ENCODE measurements at regions not wholly inside any gene's neighbourhood (a gene's known extent, or its start where the extent isn't known, plus 50 kb on each side); places are given as distances from the start of the nearest gene placed in this dataset.
A peak's percentile ranks its signal among the peaks of the same experiment; 100 is the strongest.
"Not testable (repeated sequence)": the region's sequence is repeated elsewhere in the genome, so short reads cannot be mapped to it uniquely, and the experiment has no call there.

- DNase-seq (ENCODE audit: low read depth), result no peak
These were observed 287.2 kb upstream of the GADL1 start for GRCh38 chr3:31181661-31182060.

DNA sequence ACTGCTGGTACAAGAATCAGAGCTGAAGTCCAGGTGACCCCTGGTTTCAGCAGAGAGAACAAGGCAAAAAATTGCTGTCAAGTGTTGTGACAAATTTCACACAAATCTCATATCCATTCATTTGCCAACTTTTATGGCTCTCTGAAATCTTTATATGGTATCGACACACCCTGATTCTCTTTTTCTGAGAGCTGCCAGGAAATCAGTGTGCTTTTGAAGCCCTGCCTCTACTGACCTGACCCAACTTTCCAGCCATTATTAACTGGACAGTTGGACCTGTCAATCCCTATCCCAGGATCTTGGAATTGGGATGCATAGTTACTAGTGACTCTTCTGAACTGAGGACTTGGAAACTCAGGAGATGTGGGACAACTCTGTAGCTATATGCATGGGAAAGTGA lies 288.2 kb upstream of the GADL1 start:
- peak; percentile 25 for DNase-seq (ENCODE audit: low read depth)

DNA sequence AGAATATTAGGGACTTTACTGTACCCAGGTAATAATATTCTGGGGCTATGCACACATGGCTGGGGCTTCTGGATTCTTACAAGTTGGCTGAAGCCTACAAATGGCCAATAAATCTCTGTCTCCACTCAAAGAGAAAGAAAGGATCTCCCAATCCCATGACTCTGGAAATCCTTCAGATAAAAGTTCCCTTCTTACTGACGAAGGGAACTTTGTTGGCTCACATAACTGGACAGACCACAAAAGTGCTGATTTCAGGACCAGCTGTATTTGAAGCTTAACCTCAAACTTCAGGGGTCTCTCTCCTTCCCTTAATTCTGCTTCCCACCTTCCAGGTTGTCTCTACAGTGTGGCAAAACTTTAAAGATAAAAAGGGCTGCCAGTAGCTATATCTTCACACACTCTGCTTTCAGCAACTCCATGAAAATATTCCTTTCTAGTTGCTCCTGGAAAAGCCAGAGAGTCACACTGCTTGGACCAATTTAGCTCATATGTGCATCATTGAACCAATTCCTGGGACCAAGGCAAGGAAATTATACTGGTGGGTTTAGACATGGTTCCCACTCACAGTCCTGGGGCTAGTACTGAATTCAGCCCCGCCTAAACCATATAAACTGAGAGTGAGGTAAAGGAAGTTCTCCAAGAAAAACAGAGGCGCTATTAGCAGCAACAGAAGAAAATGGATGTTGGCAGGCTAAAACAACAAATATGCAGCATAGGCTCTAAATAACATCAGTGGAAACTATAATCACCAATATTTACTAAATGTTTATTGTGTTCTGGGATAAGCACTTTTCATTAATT lies 290.0 kb upstream of the GADL1 start:
- no peak for DNase-seq (ENCODE audit: low read depth)

DNA sequence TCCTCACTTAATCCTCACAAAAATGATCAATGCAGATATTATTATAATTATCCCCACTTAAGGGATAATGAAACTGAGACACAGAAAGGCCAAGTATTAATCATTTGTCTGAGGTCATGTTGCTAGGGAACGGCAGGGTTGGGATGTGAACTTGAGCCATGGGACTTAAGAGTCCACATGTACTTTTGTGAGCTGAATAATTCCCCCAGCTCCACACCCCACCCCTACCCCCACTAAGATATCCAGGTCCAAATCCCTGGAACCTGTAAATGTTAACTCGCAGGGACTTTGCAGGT lies 290.5 kb upstream of the GADL1 start:
- DNase-seq (ENCODE audit: low read depth), result peak; percentile 46

DNA sequence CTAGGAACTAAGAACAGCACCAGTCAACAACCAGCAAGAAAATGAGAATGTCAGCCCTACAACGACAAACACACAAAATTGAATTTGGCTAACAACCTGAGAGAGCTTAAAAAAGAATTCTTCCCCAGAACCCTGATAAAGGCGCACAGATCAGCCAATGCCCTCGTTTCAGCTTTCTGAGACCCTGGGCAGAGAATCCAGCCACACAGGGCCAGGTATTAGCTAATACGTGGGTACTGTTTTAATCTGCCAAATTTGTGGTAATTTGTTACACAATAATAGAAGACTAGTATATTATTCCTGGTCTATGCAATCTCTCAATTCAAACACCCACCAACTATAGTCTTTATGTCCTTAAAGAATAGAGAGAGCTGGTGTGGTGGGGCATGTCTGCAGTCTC lies 291.6 kb upstream of the GADL1 start:
- DNase-seq (ENCODE audit: low read depth), result no peak

DNA sequence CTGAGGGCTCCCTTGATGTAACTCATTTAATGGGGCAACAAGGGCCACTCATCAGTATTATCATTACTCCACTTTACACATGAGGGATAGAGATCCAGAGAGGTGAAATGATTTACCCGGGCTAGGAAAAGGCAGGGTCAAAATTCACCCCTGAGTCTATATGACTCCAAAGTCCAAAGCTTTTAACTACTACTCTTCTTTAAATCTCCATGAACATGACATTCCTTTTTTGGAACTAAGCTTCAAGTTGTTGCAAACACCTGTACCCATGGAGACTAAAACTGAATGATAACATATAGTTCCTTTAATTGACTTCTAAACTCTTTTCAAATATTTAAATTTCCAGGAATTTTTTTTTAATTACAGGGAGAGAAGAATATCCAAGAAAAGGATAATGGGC lies 292.9 kb upstream of the GADL1 start:
- no peak for DNase-seq (ENCODE audit: low read depth)

- DNase-seq (ENCODE audit: low read depth), result no peak
These were observed 293.7 kb upstream of the GADL1 start for GRCh38 chr3:31188112-31188511.

DNA sequence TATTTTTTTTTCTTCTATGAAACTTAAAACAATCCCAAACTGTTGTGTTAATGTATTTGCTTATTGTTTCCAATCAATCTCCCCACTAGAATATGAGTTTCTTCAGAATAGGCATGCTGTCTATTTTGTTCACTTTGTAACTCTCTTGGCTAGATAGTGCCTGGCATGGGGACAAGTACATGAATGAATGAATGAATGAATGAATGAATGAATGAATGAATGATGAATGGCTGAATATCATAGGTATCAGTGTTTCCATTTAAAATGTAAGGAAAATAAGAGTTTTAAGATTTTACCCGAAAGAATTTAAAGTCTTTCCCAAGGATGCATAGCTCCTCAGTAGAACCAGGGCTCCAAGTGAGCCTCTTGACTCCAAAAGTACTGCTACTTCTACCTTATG lies 294.9 kb upstream of the GADL1 start:
- DNase-seq (ENCODE audit: low read depth), result no peak

GRCh38 chr3:31189971-31190370 lies 295.5 kb upstream of the GADL1 start:
- no peak for DNase-seq (ENCODE audit: low read depth)

- DNase-seq (ENCODE audit: low read depth), result no peak
These were observed 296.9 kb upstream of the GADL1 start for GRCh38 chr3:31191354-31191753.

- no peak for DNase-seq (ENCODE audit: low read depth)
These were observed 299.0 kb upstream of the GADL1 start for GRCh38 chr3:31193429-31193828.

DNA sequence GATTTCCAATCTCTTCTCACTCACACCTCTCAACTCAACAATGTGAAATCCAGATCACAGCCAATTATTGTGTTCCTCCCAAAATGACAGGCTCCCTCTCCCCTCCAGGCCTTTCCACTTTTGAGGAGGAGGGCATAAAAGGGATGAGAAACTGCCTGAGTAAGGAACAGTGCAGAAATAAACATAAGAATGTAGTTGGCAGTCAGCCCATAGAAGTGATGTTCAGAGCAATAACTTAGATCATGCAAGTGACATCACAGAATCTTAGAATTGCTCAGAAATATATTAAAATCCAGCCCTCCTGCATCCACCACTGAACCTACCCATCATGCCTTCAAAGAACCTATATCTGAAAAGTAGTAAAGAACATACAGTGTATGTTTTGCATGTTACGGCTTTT lies 299.4 kb upstream of the GADL1 start:
- no peak for DNase-seq (ENCODE audit: low read depth)

GRCh38 chr3:31196261-31196660 lies 301.8 kb upstream of the GADL1 start:
- peak; percentile 52 for DNase-seq (ENCODE audit: low read depth)

- peak; percentile 97 for DNase-seq (ENCODE audit: low read depth)
These were observed 302.5 kb upstream of the GADL1 start for GRCh38 chr3:31196881-31197364.

GRCh38 chr3:31197941-31198340 lies 303.5 kb upstream of the GADL1 start:
- peak; percentile 41 for DNase-seq (ENCODE audit: low read depth)

DNA sequence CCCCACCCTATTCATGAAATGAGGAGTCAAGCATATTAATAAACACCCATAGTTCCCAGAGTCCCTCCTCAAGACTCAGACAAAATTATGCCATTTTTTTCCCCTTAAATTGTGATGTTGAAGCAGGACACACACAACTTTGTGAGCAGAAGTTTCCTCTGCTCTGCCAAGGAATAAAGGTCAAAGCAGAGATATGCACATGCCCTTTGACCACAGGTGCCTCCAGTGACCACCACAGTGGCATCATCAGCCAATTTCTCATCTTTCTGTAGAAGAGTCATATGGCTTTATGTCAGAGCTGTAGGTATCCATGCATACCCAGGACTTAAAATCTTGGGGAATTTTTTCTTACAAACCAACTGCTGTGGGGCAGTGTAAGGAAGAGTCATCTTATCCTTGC lies 304.4 kb upstream of the GADL1 start:
- no peak for DNase-seq (ENCODE audit: low read depth)

DNA sequence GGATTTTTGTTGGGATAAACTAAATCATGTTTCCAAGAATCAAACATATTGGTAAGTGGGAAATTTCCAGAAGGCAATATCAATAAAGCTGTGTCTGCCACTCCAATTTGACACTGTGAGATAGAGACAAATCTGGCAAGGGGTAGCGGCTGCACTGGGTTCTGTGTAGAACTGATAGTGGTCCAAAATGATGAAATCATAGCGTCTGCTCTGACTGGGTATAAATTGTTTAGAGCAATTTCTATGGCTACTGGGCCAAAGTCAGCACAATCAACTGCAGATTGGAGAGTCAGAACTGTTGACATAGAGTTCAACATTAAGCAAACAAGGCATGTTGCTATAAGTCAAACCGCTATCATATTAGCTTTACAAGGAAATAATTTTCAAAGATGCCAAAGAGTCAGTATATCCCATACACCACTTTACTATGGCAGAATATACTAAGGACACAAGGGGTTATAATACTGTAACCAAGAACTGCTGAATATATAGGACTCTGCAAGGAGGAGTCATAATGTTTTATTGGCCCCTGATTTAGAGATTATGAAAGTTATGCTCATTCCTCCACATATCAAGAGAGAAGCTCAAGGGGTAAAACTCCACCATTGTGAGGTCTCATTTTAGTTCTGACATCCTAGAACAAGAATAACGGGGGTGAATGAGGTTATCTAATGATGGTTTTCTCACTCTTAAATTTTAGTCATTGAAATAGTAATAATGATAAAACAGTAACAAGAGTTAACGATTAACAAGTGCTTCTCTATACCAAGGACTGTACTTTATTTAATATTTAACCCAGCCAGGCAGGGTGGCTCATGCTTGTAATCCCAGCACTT lies 309.7 kb upstream of the GADL1 start:
- no peak for DNase-seq (ENCODE audit: low read depth)

DNA sequence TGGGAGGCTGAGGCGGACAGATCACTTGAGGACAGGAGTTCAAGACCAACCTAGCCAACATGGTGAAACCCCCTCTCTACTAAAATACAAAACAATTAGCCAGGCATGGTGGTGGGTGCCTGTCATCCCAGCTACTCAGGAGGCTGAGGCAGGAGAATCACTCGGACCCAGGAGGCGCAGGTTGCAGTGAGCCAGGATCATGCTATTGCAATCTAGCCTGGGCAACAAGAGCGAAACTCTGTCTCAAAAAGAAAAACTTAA lies 310.3 kb upstream of the GADL1 start:
- DNase-seq (ENCODE audit: low read depth), result not testable (repeated sequence)

- DNase-seq (ENCODE audit: low read depth), result no peak
These were observed 315.7 kb upstream of the GADL1 start for GRCh38 chr3:31210068-31210645.

GRCh38 chr3:31213869-31214486 lies 318.7 kb upstream of the STT3B start:
- no peak for DNase-seq (ENCODE audit: low read depth)

- DNase-seq (ENCODE audit: low read depth), result no peak
These were observed 314.6 kb upstream of the STT3B start for GRCh38 chr3:31218082-31218481.

Data from myocyte (in vitro differentiated cells).